ENCODE measurements at regions not wholly inside any gene's neighbourhood (a gene's known extent, or its start where the extent isn't known, plus 50 kb on each side); places are given as distances from the start of the nearest gene placed in this dataset.
"Not testable (repeated sequence)": the region's sequence is repeated elsewhere in the genome, so short reads cannot be mapped to it uniquely, and the experiment has no call there.

DNA sequence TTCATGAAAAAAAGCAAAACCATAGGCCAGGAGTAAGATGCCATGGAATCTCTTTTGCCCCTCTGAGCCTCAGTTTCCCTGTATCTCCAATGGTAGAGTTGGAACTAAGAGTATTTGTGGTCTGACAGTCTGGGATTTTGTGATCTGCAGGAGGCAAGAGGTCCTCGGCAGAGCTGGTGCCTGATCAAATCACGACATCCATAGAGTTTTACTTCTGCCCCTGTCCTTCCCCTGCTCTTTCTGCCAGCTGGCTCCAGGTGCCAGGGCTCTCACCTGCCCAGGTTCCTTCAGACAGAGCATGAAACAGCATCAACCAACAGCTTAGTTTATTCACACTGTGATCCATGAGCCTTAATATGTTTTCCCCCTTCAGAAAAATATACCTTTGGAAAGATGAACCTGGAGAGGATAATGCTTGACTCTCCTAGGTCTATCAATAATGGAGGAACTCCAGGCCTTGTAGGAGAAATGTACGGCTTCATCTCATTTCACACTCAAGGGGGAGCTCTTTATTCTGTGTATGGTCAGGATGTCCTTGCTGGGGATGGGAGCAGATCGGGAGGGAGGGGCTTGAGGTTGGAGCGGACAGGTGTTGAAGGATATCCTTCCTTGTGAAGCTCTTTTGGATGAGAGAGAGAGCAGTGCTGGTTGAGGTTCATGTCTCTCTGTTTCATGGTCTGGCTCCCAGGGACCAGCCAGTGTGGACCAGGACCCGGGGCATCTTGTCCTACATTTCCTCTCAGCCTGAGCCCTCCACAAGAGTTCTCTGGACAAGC lies 309.9 kb downstream of the RPLP1 start:
- WGBS, 2 donors = 44 to 47% methylated on average over 6 of the region's 6 CpGs
- H3K4me1 ChIP-seq = no peaks in the 10 kb centered on the region
- intact Hi-C loops (cut with DNase I) = no loop called here
- H3K36me3 ChIP-seq = no peaks in the 10 kb centered on the region
- TF ChIP-seq, protein P1, sequence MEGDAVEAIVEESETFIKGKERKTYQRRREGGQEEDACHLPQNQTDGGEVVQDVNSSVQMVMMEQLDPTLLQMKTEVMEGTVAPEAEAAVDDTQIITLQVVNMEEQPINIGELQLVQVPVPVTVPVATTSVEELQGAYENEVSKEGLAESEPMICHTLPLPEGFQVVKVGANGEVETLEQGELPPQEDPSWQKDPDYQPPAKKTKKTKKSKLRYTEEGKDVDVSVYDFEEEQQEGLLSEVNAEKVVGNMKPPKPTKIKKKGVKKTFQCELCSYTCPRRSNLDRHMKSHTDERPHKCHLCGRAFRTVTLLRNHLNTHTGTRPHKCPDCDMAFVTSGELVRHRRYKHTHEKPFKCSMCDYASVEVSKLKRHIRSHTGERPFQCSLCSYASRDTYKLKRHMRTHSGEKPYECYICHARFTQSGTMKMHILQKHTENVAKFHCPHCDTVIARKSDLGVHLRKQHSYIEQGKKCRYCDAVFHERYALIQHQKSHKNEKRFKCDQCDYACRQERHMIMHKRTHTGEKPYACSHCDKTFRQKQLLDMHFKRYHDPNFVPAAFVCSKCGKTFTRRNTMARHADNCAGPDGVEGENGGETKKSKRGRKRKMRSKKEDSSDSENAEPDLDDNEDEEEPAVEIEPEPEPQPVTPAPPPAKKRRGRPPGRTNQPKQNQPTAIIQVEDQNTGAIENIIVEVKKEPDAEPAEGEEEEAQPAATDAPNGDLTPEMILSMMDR (IDR thresholded peaks at IDR 0.05) = no peak
- TF ChIP-seq POLR2A (IDR thresholded peaks at IDR 0.05) = no peak
- H3K9me3 ChIP-seq = no peaks in the 10 kb centered on the region
- H3K4me3 ChIP-seq (replicated peaks in 1 of 3) = no peak overlapping the region
- peak; percentile 2 to 9 for DNase-seq
- no peak overlapping the region for H3K27ac ChIP-seq
- no peaks in the 10 kb centered on the region for H3K27me3 ChIP-seq

DNA sequence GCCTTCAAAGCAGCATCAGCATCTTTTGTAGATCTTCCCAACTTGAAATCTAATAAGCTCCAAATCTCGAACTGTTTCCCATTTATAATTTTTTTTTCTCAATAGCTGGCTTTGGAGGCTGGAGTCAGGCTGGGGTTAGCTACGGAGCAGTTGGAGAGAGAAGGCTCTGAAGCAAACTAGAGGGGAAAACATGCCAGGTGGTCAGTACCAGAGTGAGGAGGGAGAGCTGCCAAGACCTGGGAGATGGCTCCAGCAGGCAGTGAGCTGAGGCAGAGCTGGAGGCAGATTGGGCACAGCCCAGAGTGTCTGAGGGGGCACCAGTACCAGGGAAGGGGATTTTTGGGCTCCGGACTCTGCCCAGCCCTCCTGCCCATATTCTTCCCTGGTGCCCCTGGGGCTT lies 311.2 kb downstream of the RPLP1 start:
- 72 to 73% methylated on average over 3 of the region's 3 CpGs for WGBS, 2 donors
- Histone ChIP-seq H3K27ac (no peak overlapping the region), H3K36me3 (no peaks in the 10 kb centered on the region), H3K27me3 (no peaks in the 10 kb centered on the region), H3K9me3 (no peaks in the 10 kb centered on the region), H3K4me1 (no peaks in the 10 kb centered on the region), H3K4me3 (replicated peaks in 1 of 3) (no peak overlapping the region)
- no peak for TF ChIP-seq POLR2A (IDR thresholded peaks at IDR 0.05)
- TF ChIP-seq, protein P1 (IDR thresholded peaks at IDR 0.05) = no peak
- intact Hi-C loops (cut with DNase I) = no loop called here
- DNase-seq = no peak

DNA sequence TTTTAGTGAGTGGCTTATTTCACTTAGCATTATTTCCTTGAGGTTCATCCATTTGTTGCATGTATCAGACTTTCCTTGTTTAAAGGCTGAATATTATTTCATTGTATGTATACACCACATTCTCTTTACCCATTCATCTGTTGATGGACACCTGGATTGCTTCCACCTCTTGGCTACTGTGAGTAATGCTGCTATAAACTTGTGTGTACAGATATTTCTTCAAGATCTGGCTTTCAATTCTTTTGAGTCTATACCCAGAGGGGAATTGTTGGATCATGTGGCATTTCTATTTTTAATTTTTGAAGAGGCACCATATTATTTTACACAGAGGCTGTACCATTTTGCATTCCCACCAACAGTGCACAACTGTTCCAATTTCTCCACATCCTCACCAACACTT lies 313.5 kb downstream of the RPLP1 start:
- Histone ChIP-seq H3K36me3 (no peaks in the 10 kb centered on the region), H3K4me3 (replicated peaks in 1 of 3) (no peak overlapping the region), H3K27me3 (no peaks in the 10 kb centered on the region), H3K9me3 (no peaks in the 10 kb centered on the region), H3K27ac (no peak overlapping the region), H3K4me1 (no peaks in the 10 kb centered on the region)
- TF ChIP-seq, protein P1 (IDR thresholded peaks at IDR 0.05) = no peak
- TF ChIP-seq POLR2A (IDR thresholded peaks at IDR 0.05) = no peak
- intact Hi-C loops (cut with DNase I) = no loop called here
- DNase-seq = no peak

DNA sequence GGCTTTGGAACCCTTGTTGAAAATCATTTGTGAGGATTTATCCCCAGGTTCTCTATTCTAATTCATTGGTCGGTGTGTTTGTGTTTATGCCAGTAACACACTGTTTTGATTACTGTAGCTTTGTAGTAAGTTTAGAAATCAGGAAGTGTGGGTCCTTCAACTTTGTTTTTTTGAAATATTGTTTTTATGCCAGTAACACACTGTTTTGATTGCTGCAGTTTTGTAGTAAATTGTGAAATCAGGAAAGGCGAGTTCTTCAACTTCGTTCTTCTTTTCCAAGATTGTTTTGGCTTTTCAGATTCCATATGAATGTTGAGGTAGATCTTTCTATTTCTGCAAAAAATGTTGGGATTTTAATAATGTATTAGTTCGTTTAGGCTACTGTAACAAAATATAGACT lies 314.6 kb downstream of the RPLP1 start:
- Histone ChIP-seq H3K4me1 (no peaks in the 10 kb centered on the region), H3K4me3 (replicated peaks in 1 of 3) (no peak overlapping the region), H3K27me3 (no peaks in the 10 kb centered on the region), H3K36me3 (no peaks in the 10 kb centered on the region), H3K9me3 (no peaks in the 10 kb centered on the region), H3K27ac (no peak overlapping the region)
- DNase-seq = no peak
- intact Hi-C loops (cut with DNase I) = no loop called here
- WGBS, 2 donors = 81 to 84% methylated on average over 4 of the region's 4 CpGs
- no peak for TF ChIP-seq POLR2A (IDR thresholded peaks at IDR 0.05)
- TF ChIP-seq, protein P1 (IDR thresholded peaks at IDR 0.05) = no peak

DNA sequence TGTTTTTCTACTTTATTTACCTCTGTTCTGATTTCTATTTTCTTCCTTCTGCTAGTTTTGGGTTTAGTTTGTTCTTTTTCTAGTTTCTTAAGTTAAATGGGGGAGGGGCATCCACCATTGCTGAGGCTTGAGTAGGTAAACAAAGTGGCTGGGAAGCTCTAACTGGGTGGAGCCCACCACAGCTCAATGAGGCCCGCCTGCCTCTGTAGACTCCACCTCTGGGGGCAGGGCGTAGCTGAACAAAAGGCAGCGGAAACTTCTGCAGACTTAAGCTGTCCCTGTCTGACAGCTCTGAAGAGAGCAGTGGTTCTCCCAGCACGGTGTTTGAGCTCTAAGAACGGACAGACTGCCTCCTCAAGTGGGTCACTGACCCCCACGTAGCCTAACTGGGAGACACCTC lies 316.7 kb downstream of the RPLP1 start:
- intact Hi-C loops (cut with DNase I); H3K27me3 ChIP-seq; H3K36me3 ChIP-seq; H3K4me3 ChIP-seq (replicated peaks in 1 of 3); H3K27ac ChIP-seq; H3K4me1 ChIP-seq; DNase-seq; H3K9me3 ChIP-seq: not testable (repeated sequence)
- 51 to 54% methylated on average over 4 to 6 of the region's 6 CpGs for WGBS, 2 donors

DNA sequence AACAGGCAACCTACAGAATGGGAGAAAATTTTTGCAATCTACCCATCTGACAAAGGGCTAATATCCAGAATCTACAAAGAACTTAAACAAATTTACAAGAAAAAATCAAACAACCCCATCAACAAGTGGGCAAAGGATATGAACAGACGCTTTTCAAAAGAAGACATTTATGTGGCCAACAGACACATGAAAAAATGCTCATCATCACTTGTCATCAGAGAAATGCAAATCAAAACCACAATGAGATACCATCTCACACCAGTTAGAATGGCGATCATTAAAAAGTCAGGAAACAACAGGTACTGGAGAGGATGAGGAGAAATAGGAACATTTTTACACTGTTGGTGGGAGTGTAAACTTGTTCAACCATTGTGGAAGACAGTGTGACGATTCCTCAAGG lies 321.6 kb downstream of the RPLP1 start:
- H3K4me1 ChIP-seq; H3K9me3 ChIP-seq; H3K27me3 ChIP-seq; DNase-seq; H3K36me3 ChIP-seq; H3K4me3 ChIP-seq (replicated peaks in 1 of 3); intact Hi-C loops (cut with DNase I); H3K27ac ChIP-seq: not testable (repeated sequence)
- WGBS, 2 donors = 83 to 95% methylated on average over 3 of the region's 3 CpGs

DNA sequence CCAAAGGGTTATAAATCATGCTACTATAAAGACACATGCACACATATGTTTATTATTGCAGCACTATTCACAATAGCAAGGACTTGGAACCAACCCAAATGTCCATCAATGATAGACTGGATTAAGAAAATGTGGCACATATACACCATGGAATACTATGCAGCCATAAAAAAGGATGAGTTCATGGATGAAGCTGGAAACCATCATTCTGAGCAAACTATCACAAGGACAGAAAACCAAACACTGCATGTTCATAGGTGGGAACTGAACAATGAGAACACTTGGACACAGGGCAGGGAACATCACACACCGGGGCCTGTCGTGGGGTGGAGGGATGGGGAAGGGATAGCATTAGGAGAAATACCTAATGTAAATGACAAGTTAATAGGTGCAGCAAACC lies 322.1 kb downstream of the RPLP1 start:
- DNase-seq; intact Hi-C loops (cut with DNase I); H3K36me3 ChIP-seq; H3K4me1 ChIP-seq; H3K4me3 ChIP-seq (replicated peaks in 1 of 3); H3K27ac ChIP-seq; H3K27me3 ChIP-seq; H3K9me3 ChIP-seq: not testable (repeated sequence)
- 97 to 99% methylated on average over 2 of the region's 2 CpGs for WGBS, 2 donors

All from thyroid gland (tissue), 4 donors.